Pons (tissue), 1 donor: ENCODE measurements at regions not wholly inside any gene's neighbourhood (a gene's known extent, or its start where the extent isn't known, plus 50 kb on each side); places are given as distances from the start of the nearest gene placed in this dataset.

ENCODE experiments used
- DNase-seq: peaks from one replicate; pipeline ENCODE4 v3.0.0-alpha.2; 2016; ENCODE audit warnings: low spot score

GRCh38 chr2:8203364-8203763 lies 478.5 kb upstream of the ID2 start:
- DNase-seq, result no peak

- no peak for DNase-seq
Measured at GRCh38 chr2:8204711-8205110, 477.1 kb upstream of the ID2 start.

GRCh38 chr2:8209494-8209893 lies 472.4 kb upstream of the ID2 start:
- no peak for DNase-seq

GRCh38 chr2:8211384-8211783 lies 470.5 kb upstream of the ID2 start:
- no peak for DNase-seq

- DNase-seq, result no peak
Measured at GRCh38 chr2:8212239-8212638, 469.6 kb upstream of the ID2 start.

GRCh38 chr2:8214036-8214615 lies 467.7 kb upstream of the ID2 start:
- no peak for DNase-seq

GRCh38 chr2:8215159-8215863 lies 466.5 kb upstream of the ID2 start:
- no peak for DNase-seq

- no peak for DNase-seq
Measured at GRCh38 chr2:8215982-8216381, 465.9 kb upstream of the ID2 start.

- DNase-seq, result no peak
Measured at GRCh38 chr2:8216397-8216796, 465.5 kb upstream of the ID2 start.

GRCh38 chr2:8217468-8218030 lies 464.3 kb upstream of the ID2 start:
- DNase-seq, result no peak

- DNase-seq, result no peak
Measured at GRCh38 chr2:8219096-8219495, 462.8 kb upstream of the ID2 start.

GRCh38 chr2:8219631-8220355 lies 462.1 kb upstream of the ID2 start:
- DNase-seq, result no peak

- DNase-seq, result no peak
Measured at GRCh38 chr2:8222979-8223694, 458.7 kb upstream of the ID2 start.

- no peak for DNase-seq
Measured at GRCh38 chr2:8223695-8224346, 458.0 kb upstream of the ID2 start.

GRCh38 chr2:8224347-8225190 lies 457.3 kb upstream of the ID2 start:
- DNase-seq, result no peak

- no peak for DNase-seq
Measured at GRCh38 chr2:8225266-8225665, 456.6 kb upstream of the ID2 start.

- no peak for DNase-seq
Measured at GRCh38 chr2:8225798-8226197, 456.1 kb upstream of the ID2 start.

GRCh38 chr2:8229546-8229986 lies 452.3 kb upstream of the ID2 start:
- peak; percentile 20 for DNase-seq

- no peak for DNase-seq
Measured at GRCh38 chr2:8230466-8230865, 451.4 kb upstream of the ID2 start.

- no peak for DNase-seq
Measured at GRCh38 chr2:8231902-8232301, 450.0 kb upstream of the ID2 start.

- DNase-seq, result no peak
Measured at GRCh38 chr2:8232871-8233270, 449.0 kb upstream of the ID2 start.
